RWPE1 (cell line): ENCODE measurements at regions not wholly inside any gene's neighbourhood (a gene's known extent, or its start where the extent isn't known, plus 50 kb on each side); places are given as distances from the start of the nearest gene placed in this dataset.

Experiments used
- CTCF ChIA-PET: fragments of 350-600 bp; sonication (Branson Sonifier 250); formaldehyde crosslinking; extraction: SDS; loops from one replicate; lab custom pipeline; 2021; lab: Yijun Ruan, JAX
- POLR2A ChIA-PET: fragments of 400-600 bp; formaldehyde crosslinking; extraction: SDS; loops from one replicate; lab custom pipeline; 2020; ENCODE audit warnings: antibody characterized with exemption; ENCODE audit not compliant: low non-redundant PET; lab: Yijun Ruan, JAX
- DNase-seq: peaks from one replicate; pipeline ENCODE4 v3.0.0; 2012; ENCODE audit warnings: low spot score
- H3K27ac ChIP-seq: fragments of 450-650 bp; 2 replicates; pipeline ENCODE4 v1.5.1; 2017
- TF ChIP-seq, protein P1 (sequence below): fragments of 450-650 bp; conservative IDR thresholded peaks from 2 replicates; pipeline ENCODE4 v1.5.1; 2017; ENCODE audit warnings: low read depth, mild to moderate bottlenecking

DNA sequence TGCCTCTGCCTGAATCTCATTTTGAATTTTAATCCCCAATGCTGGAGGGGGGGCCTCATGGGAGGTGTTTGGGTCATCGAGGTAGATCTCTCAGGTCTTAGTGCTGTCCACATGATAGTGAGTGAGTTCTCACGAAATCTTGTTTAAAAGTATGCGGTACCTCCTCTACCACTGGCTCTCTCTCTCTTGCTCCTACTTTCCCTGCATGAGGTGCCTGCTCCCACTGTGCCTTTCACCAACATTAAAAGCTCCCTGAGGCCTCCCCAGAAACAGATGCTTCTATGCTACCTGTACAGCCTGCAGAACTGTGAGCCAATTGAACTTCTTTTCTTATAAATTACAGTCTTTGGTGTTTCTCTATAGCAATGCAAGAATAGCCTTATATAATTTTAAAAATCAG is 560.7 kb upstream of the CPEB2 start:
- no peak overlapping the region for H3K27ac ChIP-seq
- CTCF ChIA-PET: no interaction called here
- POLR2A ChIA-PET: no interaction called here
- TF ChIP-seq, protein P1, sequence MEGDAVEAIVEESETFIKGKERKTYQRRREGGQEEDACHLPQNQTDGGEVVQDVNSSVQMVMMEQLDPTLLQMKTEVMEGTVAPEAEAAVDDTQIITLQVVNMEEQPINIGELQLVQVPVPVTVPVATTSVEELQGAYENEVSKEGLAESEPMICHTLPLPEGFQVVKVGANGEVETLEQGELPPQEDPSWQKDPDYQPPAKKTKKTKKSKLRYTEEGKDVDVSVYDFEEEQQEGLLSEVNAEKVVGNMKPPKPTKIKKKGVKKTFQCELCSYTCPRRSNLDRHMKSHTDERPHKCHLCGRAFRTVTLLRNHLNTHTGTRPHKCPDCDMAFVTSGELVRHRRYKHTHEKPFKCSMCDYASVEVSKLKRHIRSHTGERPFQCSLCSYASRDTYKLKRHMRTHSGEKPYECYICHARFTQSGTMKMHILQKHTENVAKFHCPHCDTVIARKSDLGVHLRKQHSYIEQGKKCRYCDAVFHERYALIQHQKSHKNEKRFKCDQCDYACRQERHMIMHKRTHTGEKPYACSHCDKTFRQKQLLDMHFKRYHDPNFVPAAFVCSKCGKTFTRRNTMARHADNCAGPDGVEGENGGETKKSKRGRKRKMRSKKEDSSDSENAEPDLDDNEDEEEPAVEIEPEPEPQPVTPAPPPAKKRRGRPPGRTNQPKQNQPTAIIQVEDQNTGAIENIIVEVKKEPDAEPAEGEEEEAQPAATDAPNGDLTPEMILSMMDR: no peak
- no peak for DNase-seq

DNA sequence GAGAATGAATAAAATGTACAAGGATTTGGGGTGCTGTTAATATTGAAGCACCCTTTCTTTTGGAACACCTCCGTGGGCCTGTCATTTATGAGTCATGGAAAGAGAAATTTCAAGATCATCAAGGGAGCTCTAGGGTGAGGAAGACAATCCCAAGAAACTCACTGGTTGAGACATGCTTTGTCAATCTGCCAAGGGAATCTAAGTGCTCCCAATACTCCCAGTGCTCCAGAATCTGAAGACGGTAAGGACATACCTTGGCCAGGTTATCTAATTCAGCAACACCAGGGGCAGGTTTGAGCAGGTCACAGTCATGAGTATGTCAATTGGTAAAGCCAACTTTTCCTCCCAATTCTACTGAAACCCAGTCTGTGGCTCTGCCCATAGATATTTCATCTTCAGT is 556.4 kb upstream of the CPEB2 start:
- POLR2A ChIA-PET: no interaction called here
- no peak overlapping the region for H3K27ac ChIP-seq
- TF ChIP-seq, protein P1: no peak
- CTCF ChIA-PET: interaction anchor here (0.6 kb wide), 1 partner anchor 10 kb away, joined by 3 read pairs; no protein-coding TSS in a partner anchor
- peak; percentile 14 for DNase-seq

DNA sequence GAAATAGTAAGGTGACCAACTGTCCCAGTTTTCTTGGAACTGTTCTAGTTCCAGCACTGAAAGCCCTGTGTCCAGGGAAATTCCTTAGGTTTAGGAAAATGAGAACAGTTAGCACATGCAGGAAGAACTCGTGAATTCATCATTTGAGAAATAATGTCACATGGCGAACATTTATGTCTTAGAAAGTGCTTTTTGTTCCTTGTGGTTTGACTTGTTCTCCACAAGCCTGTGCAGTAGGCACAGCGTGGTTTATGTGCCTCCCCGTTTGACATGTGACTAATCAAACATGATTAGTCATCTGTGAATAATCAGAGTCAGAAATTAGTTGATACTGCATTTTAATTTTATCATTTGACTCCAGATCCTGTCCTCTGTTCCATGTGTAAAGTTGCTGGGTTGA is 556.0 kb upstream of the CPEB2 start:
- ChIA-PET POLR2A (no interaction called here), CTCF (interaction anchor here (0.6 kb wide), 1 partner anchor 10 kb away, joined by 3 read pairs; no protein-coding TSS in a partner anchor)
- H3K27ac ChIP-seq: no peak overlapping the region
- peak; percentile 20 for DNase-seq
- TF ChIP-seq, protein P1: no peak

GRCh38 chr4:14446904-14447303 is 555.4 kb upstream of the CPEB2 start:
- POLR2A ChIA-PET: no interaction called here
- CTCF ChIA-PET: no interaction called here
- no peak overlapping the region for H3K27ac ChIP-seq
- DNase-seq: no peak
- TF ChIP-seq, protein P1: no peak

GRCh38 chr4:14449308-14449707 is 553.0 kb upstream of the CPEB2 start:
- DNase-seq: no peak
- TF ChIP-seq, protein P1: no peak
- no peak overlapping the region for H3K27ac ChIP-seq
- CTCF ChIA-PET: no interaction called here
- POLR2A ChIA-PET: no interaction called here

GRCh38 chr4:14452001-14452400 is 550.3 kb upstream of the CPEB2 start:
- POLR2A ChIA-PET: no interaction called here
- CTCF ChIA-PET: no interaction called here
- H3K27ac ChIP-seq: no peak overlapping the region
- DNase-seq: no peak
- TF ChIP-seq, protein P1: no peak
